ENCODE measurements at regions not wholly inside any gene's neighbourhood (a gene's known extent, or its start where the extent isn't known, plus 50 kb on each side); places are given as distances from the start of the nearest gene placed in this dataset.

DNA sequence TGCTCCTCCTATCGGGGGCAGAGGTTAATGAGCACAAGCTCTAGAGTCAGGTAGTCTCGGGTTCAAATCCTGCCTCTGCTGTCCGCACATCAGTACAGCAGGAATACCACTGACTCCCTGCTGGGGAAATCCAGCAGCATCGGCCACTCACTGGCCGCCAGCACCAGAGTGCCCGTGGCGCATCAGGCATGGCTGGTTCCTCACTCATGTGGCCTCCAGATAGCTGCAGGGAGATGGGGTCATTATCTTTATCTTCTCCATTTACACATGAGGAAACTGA lies 137.6 kb upstream of the COL5A1 start:
- TF ChIP-seq, protein P1, sequence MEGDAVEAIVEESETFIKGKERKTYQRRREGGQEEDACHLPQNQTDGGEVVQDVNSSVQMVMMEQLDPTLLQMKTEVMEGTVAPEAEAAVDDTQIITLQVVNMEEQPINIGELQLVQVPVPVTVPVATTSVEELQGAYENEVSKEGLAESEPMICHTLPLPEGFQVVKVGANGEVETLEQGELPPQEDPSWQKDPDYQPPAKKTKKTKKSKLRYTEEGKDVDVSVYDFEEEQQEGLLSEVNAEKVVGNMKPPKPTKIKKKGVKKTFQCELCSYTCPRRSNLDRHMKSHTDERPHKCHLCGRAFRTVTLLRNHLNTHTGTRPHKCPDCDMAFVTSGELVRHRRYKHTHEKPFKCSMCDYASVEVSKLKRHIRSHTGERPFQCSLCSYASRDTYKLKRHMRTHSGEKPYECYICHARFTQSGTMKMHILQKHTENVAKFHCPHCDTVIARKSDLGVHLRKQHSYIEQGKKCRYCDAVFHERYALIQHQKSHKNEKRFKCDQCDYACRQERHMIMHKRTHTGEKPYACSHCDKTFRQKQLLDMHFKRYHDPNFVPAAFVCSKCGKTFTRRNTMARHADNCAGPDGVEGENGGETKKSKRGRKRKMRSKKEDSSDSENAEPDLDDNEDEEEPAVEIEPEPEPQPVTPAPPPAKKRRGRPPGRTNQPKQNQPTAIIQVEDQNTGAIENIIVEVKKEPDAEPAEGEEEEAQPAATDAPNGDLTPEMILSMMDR (IDR thresholded peaks at IDR 0.05) = no peak
- TF ChIP-seq POLR2A (IDR thresholded peaks at IDR 0.05) = no peak

Measured in prostate gland (tissue), 2 donors.